ENCODE measurements at regions not wholly inside any gene's neighbourhood (a gene's known extent, or its start where the extent isn't known, plus 50 kb on each side); places are given as distances from the start of the nearest gene placed in this dataset.
A peak's percentile ranks its signal among the peaks of the same experiment; 100 is the strongest.

DNA sequence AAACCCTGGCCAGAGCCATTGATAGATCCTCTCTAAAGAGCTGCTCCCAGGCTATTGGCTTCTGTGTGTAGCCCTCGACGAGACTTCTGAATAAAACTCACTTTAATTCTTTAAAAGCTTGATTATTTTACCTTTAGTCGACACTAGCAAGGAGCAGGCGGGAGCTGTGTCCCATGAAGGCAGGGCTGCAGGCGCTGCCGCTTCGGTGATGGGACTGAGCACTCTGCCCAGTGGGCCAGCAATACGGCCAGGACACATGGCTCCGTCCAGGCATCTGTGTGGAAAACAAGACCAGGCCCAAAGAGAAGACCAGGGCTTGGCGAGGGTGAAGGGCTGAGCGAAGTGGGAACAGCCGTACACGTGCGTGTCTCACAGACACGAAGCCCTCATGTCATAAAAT is 365.9 kb downstream of the GADD45G start:
- no peak for TF ChIP-seq CTCF (IDR thresholded peaks at IDR 0.05)

GRCh38 chr9:89972535-89972934 is 367.7 kb downstream of the GADD45G start:
- TF ChIP-seq CTCF (IDR thresholded peaks at IDR 0.05), result no peak

DNA sequence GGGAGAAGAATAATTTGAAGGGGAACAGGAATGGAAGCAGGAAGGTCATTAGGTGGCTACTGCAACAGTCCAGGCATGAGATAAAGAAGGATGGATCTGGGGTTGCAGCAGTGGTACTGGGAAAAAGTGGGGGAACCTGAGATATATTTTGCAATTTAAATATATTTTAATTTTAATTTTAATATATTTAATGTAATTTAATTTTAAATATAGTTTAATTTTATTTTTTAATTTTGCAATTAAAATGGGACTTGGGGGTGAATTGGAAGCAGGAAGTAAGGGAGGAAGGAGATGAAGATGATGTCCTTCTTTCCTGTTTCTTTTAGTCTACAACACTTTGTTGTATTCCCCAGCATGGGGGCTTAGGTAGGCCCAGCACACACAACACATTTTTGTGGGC is 369.8 kb downstream of the GADD45G start:
- no peak for TF ChIP-seq CTCF (IDR thresholded peaks at IDR 0.05)

DNA sequence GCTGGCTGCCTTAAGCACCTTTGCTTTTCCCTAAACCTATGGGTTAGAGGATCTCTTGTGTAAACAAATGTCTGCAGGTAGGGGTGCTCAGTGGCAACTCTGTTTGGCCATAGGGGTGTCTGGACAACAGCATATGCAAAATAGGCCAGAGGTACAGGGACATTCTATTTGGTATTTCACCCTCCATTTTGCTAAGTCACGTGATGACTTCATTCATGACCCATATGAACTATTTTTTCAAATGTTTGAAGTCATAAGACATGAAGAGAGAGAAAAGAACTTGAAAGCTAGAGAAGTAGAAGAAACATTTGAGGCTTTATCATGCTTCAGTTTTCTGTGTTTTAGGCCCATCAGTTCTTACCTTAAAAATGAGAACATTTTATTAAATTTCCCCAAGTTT is 370.2 kb downstream of the GADD45G start:
- TF ChIP-seq CTCF (IDR thresholded peaks at IDR 0.05), result no peak

DNA sequence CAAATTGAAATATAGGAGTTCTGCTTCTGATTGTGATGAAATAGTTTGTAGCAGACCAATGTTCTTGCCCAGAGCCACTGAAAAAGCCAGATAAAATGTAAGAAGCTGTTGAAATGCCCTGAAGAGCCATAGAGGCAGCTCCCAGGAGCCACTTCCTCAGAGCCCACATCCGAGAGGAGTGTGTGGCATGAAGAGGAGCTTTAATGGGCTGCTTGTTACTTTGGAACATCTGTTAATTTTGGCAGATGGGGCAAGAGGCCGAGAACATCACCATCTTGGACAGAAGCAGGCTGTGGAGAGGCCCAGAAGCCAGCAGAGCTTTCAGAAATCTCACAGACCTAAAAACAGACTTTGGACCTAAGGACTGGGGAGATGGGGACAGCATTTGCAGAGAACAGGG is 370.8 kb downstream of the GADD45G start:
- TF ChIP-seq CTCF (IDR thresholded peaks at IDR 0.05), result no peak

GRCh38 chr9:89978185-89978584 is 373.4 kb downstream of the GADD45G start:
- TF ChIP-seq CTCF (IDR thresholded peaks at IDR 0.05), result peak; percentile 41; the same call in 1 of the 2 replicates

DNA sequence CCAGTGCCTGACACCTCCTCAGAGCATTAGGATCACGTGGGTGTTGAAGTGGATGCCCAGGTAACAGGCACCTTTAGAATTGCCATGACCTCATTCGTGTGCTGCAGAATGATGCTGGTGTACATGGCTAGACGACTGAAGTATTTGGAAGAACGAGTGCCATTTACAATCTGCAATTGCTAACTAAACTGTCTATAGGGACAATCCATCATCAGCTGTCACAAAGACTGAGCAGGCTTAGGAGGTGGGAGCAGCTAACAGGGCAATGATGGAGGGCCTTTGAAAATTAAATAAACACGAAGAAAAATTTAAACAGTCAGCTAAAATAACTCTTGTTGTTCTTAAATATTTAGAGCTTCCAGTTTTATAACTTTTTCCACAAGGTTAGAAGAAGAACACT is 375.8 kb downstream of the GADD45G start:
- no peak for TF ChIP-seq CTCF (IDR thresholded peaks at IDR 0.05)

- no peak for TF ChIP-seq CTCF (IDR thresholded peaks at IDR 0.05)
Observed at GRCh38 chr9:89982016-89982415, 377.2 kb downstream of the GADD45G start.
